Dedifferentiated amniotic fluid mesenchymal stem cell (primary cell): ENCODE measurements at regions not wholly inside any gene's neighbourhood (a gene's known extent, or its start where the extent isn't known, plus 50 kb on each side); places are given as distances from the start of the nearest gene placed in this dataset.
"Not testable (repeated sequence)": the region's sequence is repeated elsewhere in the genome, so short reads cannot be mapped to it uniquely, and the experiment has no call there.

Source experiments
- DNase-seq: peaks from one replicate; pipeline ENCODE4 v3.0.0-alpha.2; 2016; ENCODE audit errors: extremely low spot score

GRCh38 chr4:29277381-29277780, 1442.8 kb upstream of the PCDH7 start:
- peak; percentile 31 for DNase-seq

GRCh38 chr4:29278585-29278984, 1441.6 kb upstream of the PCDH7 start:
- DNase-seq: peak; percentile 76

GRCh38 chr4:29289118-29289517, 1431.1 kb upstream of the PCDH7 start:
- DNase-seq: no peak

- no peak for DNase-seq
Observed at GRCh38 chr4:29295280-29295679, 1424.9 kb upstream of the PCDH7 start.

GRCh38 chr4:29304595-29304994, 1415.6 kb upstream of the PCDH7 start:
- DNase-seq: no peak

GRCh38 chr4:29307256-29307655, 1412.9 kb upstream of the PCDH7 start:
- no peak for DNase-seq

GRCh38 chr4:29307755-29308154, 1412.4 kb upstream of the PCDH7 start:
- no peak for DNase-seq

GRCh38 chr4:29309050-29309449, 1411.1 kb upstream of the PCDH7 start:
- no peak for DNase-seq

GRCh38 chr4:29310252-29310651, 1409.9 kb upstream of the PCDH7 start:
- DNase-seq: no peak

- DNase-seq: no peak
Observed at GRCh38 chr4:29311247-29311646, 1408.9 kb upstream of the PCDH7 start.

GRCh38 chr4:29319663-29320340, 1400.4 kb upstream of the PCDH7 start:
- no peak for DNase-seq

GRCh38 chr4:29320947-29321620, 1399.1 kb upstream of the PCDH7 start:
- DNase-seq: no peak

- DNase-seq: no peak
Observed at GRCh38 chr4:29326004-29326403, 1394.2 kb upstream of the PCDH7 start.

GRCh38 chr4:29326816-29327215, 1393.4 kb upstream of the PCDH7 start:
- DNase-seq: no peak

- DNase-seq: no peak
Observed at GRCh38 chr4:29336861-29337260, 1383.3 kb upstream of the PCDH7 start.

GRCh38 chr4:29372971-29373370, 1347.2 kb upstream of the PCDH7 start:
- DNase-seq: no peak

- DNase-seq: no peak
Observed at GRCh38 chr4:29375716-29376115, 1344.5 kb upstream of the PCDH7 start.

- not testable (repeated sequence) for DNase-seq
Observed at GRCh38 chr4:29378237-29378636, 1341.9 kb upstream of the PCDH7 start.

- no peak for DNase-seq
Observed at GRCh38 chr4:29390921-29391320, 1329.2 kb upstream of the PCDH7 start.

- no peak for DNase-seq
Observed at GRCh38 chr4:29405116-29405515, 1315.1 kb upstream of the PCDH7 start.

GRCh38 chr4:29415771-29416170, 1304.4 kb upstream of the PCDH7 start:
- no peak for DNase-seq

GRCh38 chr4:29423836-29424721, 1296.1 kb upstream of the PCDH7 start:
- DNase-seq: peak; percentile 81
